ENCODE measurements at regions not wholly inside any gene's neighbourhood (a gene's known extent, or its start where the extent isn't known, plus 50 kb on each side); places are given as distances from the start of the nearest gene placed in this dataset.

DNA sequence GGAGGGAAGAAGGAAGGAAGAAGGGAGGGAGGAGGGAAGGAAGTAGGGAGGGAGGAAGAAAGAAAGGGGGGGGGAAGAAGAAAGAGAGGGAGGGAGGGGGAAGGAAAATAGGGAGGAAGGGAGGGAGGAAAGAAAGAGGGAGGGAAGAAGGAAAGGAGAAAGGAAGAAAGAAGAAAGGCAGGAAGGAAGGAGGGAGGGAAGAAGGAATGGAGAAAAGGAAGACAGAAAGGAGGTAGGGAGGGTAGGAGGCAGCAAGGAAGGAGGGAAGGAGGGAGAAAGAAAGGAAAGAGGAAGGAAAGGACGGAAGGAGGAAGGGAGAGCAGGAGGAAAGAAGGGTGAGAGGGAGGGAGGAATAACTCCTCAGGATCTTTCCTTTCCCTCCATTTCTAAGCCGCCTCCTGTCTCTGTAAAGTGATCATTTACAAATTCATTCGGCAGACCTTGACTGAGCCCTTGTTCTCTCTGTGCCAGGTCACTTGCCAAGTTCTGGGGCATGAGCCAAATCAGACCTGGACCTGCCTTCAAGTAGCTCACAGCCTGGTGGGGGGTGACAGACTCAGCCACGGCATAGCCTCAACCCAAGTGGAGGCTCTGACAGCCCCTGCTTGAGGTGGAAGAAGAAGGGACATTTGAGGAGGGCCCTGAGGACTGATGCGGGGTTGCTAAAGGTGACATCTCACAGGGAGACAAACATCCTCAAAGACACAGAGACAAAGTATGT lies 69.0 kb upstream of the HRH2 start:
- no peak for TF ChIP-seq CTCF (conservative IDR thresholded peaks at IDR 0.05; ENCODE audit: low read depth, low read length)
- TF ChIP-seq EZH2 (IDR thresholded peaks at IDR 0.05; ENCODE audit: low read length, unreplicated experiment): no peak

All from PC-3 (cell line).